ENCODE measurements at regions not wholly inside any gene's neighbourhood (a gene's known extent, or its start where the extent isn't known, plus 50 kb on each side); places are given as distances from the start of the nearest gene placed in this dataset.

DNA sequence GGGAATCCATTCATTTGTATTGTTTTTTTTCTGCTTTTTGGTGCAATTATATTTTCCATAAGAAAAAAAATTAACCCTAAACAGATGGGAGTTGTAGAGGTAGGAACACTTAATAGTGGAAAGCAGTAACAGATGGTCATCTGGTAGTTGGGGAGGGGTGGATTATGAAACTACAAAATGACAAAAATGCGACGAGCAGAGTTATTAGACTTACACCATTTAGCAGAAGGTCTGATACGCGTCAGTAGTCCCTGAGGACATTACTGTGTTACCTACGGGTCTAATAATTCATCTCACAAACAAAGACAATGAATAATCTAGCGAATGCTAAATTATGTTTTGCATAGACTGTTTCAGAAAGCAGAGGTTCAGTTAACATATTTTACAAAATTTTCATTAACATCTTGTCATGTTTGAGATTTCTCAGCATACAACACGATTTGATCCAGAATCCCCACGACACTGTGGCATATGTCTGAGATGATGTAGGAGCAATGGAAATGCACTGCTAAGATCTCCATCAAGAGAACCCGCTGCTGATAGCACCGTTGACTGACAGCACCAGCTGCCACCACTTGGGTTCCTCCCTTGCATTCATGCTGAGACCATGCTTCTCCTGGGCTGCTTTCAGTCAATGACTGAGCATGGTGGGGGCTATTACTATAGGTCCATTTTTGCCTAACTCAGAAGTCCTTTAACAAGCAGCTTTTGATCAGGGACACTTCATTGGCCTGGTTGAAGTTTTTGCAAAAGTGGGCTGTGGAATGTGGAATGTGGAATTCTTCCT lies 182.2 kb upstream of the CPHXL start:
- no peak overlapping the region for H3K4me3 ChIP-seq (ENCODE audit: low read length)
- no peak for TF ChIP-seq CTCF (IDR thresholded peaks at IDR 0.05; ENCODE audit: low read depth, low read length, poor library complexity, severe bottlenecking)
- no peak for TF ChIP-seq EZH2phosphoT487 (IDR thresholded peaks at IDR 0.05; ENCODE audit: borderline replicate concordance, low read length)
- no peaks in the 10 kb centered on the region for H3K4me1 ChIP-seq (ENCODE audit: control insufficient read depth, low read length)
- no peaks in the 10 kb centered on the region for H3K27me3 ChIP-seq (ENCODE audit: control insufficient read depth, low read length)
- no peaks in the 10 kb centered on the region for H3K79me2 ChIP-seq (ENCODE audit: control insufficient read depth, low read length)
- H3F3A ChIP-seq (ENCODE audit: control insufficient read depth, insufficient read depth) = no peaks in the 10 kb centered on the region
- H4K20me1 ChIP-seq (ENCODE audit: control insufficient read depth, insufficient read depth, low read depth, low read length) = no peaks in the 10 kb centered on the region
- H3K36me3 ChIP-seq (ENCODE audit: control insufficient read depth, low read length) = no peaks in the 10 kb centered on the region
- H3K9me3 ChIP-seq (ENCODE audit: control insufficient read depth, insufficient read depth, low read length) = no peaks in the 10 kb centered on the region
- no peak overlapping the region for H3K4me2 ChIP-seq (ENCODE audit: low read length)
- H3K27ac ChIP-seq (ENCODE audit: low read depth, low read length) = no peak overlapping the region
- H3K9me2 ChIP-seq (replicated peaks; ENCODE audit: control insufficient read depth, low read length) = no peaks in the 10 kb centered on the region

GRCh38 chr16:75909746-75910145 lies 183.5 kb upstream of the CPHXL start:
- Histone ChIP-seq H3K4me3 (ENCODE audit: low read length) (no peak overlapping the region), H3K27me3 (ENCODE audit: control insufficient read depth, low read length) (no peaks in the 10 kb centered on the region), H3K4me1 (ENCODE audit: control insufficient read depth, low read length) (no peaks in the 10 kb centered on the region), H3K9me2 (replicated peaks; ENCODE audit: control insufficient read depth, low read length) (no peaks in the 10 kb centered on the region), H4K20me1 (ENCODE audit: control insufficient read depth, insufficient read depth, low read depth, low read length) (no peaks in the 10 kb centered on the region), H3K27ac (ENCODE audit: low read depth, low read length) (no peak overlapping the region), H3F3A (ENCODE audit: control insufficient read depth, insufficient read depth) (no peaks in the 10 kb centered on the region), H3K9me3 (ENCODE audit: control insufficient read depth, insufficient read depth, low read length) (no peaks in the 10 kb centered on the region), H3K4me2 (ENCODE audit: low read length) (no peak overlapping the region), H3K79me2 (ENCODE audit: control insufficient read depth, low read length) (no peaks in the 10 kb centered on the region), H3K36me3 (ENCODE audit: control insufficient read depth, low read length) (no peaks in the 10 kb centered on the region)
- TF ChIP-seq EZH2phosphoT487 (IDR thresholded peaks at IDR 0.05; ENCODE audit: borderline replicate concordance, low read length) (no peak), CTCF (IDR thresholded peaks at IDR 0.05; ENCODE audit: low read depth, low read length, poor library complexity, severe bottlenecking) (no peak)

GRCh38 chr16:75911896-75912295 lies 185.6 kb upstream of the CPHXL start:
- Histone ChIP-seq H3K79me2 (ENCODE audit: control insufficient read depth, low read length) (no peaks in the 10 kb centered on the region), H3K9me3 (ENCODE audit: control insufficient read depth, insufficient read depth, low read length) (no peaks in the 10 kb centered on the region), H3K36me3 (ENCODE audit: control insufficient read depth, low read length) (no peaks in the 10 kb centered on the region), H3K9me2 (replicated peaks; ENCODE audit: control insufficient read depth, low read length) (no peaks in the 10 kb centered on the region), H3K4me2 (ENCODE audit: low read length) (no peak overlapping the region), H3K4me1 (ENCODE audit: control insufficient read depth, low read length) (no peaks in the 10 kb centered on the region), H3F3A (ENCODE audit: control insufficient read depth, insufficient read depth) (no peaks in the 10 kb centered on the region), H3K27ac (ENCODE audit: low read depth, low read length) (no peak overlapping the region), H3K27me3 (ENCODE audit: control insufficient read depth, low read length) (no peaks in the 10 kb centered on the region), H4K20me1 (ENCODE audit: control insufficient read depth, insufficient read depth, low read depth, low read length) (no peaks in the 10 kb centered on the region), H3K4me3 (ENCODE audit: low read length) (no peak overlapping the region)
- TF ChIP-seq EZH2phosphoT487 (IDR thresholded peaks at IDR 0.05; ENCODE audit: borderline replicate concordance, low read length) = no peak
- no peak for TF ChIP-seq CTCF (IDR thresholded peaks at IDR 0.05; ENCODE audit: low read depth, low read length, poor library complexity, severe bottlenecking)
